ENCODE measurements at regions not wholly inside any gene's neighbourhood (a gene's known extent, or its start where the extent isn't known, plus 50 kb on each side); places are given as distances from the start of the nearest gene placed in this dataset.
A peak's percentile ranks its signal among the peaks of the same experiment; 100 is the strongest.
"Not testable (repeated sequence)": the region's sequence is repeated elsewhere in the genome, so short reads cannot be mapped to it uniquely, and the experiment has no call there.

GRCh38 chr13:62158520-62158919, 742.9 kb upstream of the PCDH20 start:
- no peak for DNase-seq

GRCh38 chr13:62151724-62152123, 736.1 kb upstream of the PCDH20 start:
- DNase-seq = not testable (repeated sequence)

GRCh38 chr13:62142048-62142447, 726.4 kb upstream of the PCDH20 start:
- DNase-seq = no peak

- DNase-seq = no peak
Observed at GRCh38 chr13:62139597-62139996, 723.9 kb upstream of the PCDH20 start.

GRCh38 chr13:62137629-62138405, 722.2 kb upstream of the PCDH20 start:
- DNase-seq = no peak

- no peak for DNase-seq
Observed at GRCh38 chr13:62131604-62132003, 716.0 kb upstream of the PCDH20 start.

- no peak for DNase-seq
Observed at GRCh38 chr13:62130062-62130970, 714.7 kb upstream of the PCDH20 start.

- DNase-seq = no peak
Observed at GRCh38 chr13:62129000-62129551, 713.4 kb upstream of the PCDH20 start.

- DNase-seq = no peak
Observed at GRCh38 chr13:62126400-62126799, 710.8 kb upstream of the PCDH20 start.

GRCh38 chr13:62125451-62125850, 709.8 kb upstream of the PCDH20 start:
- no peak for DNase-seq

- DNase-seq = no peak
Observed at GRCh38 chr13:62123409-62123808, 707.8 kb upstream of the PCDH20 start.

GRCh38 chr13:62122434-62122833, 706.8 kb upstream of the PCDH20 start:
- no peak for DNase-seq

GRCh38 chr13:62119739-62120700, 704.4 kb upstream of the PCDH20 start:
- peak; percentile 41 for DNase-seq

GRCh38 chr13:62115831-62116230, 700.2 kb upstream of the PCDH20 start:
- no peak for DNase-seq

GRCh38 chr13:62113179-62113578, 697.5 kb upstream of the PCDH20 start:
- no peak for DNase-seq

GRCh38 chr13:62110079-62110478, 694.4 kb upstream of the PCDH20 start:
- DNase-seq = no peak

- DNase-seq = not testable (repeated sequence)
Observed at GRCh38 chr13:62104136-62104535, 688.5 kb upstream of the PCDH20 start.

- no peak for DNase-seq
Observed at GRCh38 chr13:62096652-62097051, 681.0 kb upstream of the PCDH20 start.

- DNase-seq = no peak
Observed at GRCh38 chr13:62094932-62095331, 679.3 kb upstream of the PCDH20 start.

- no peak for DNase-seq
Observed at GRCh38 chr13:62093984-62094780, 678.5 kb upstream of the PCDH20 start.

- no peak for DNase-seq
Observed at GRCh38 chr13:62092949-62093348, 677.3 kb upstream of the PCDH20 start.

- no peak for DNase-seq
Observed at GRCh38 chr13:62092536-62092935, 676.9 kb upstream of the PCDH20 start.
